C4-2B (cell line): ENCODE measurements at regions not wholly inside any gene's neighbourhood (a gene's known extent, or its start where the extent isn't known, plus 50 kb on each side); places are given as distances from the start of the nearest gene placed in this dataset.

Source experiments
- ZFX ChIP-seq: fragments of 450-650 bp; IDR thresholded peaks from 2 replicates; pipeline ENCODE4 v1.6.1; 2017
- TF ChIP-seq, protein P1 (sequence below): fragments of 450-650 bp; conservative IDR thresholded peaks from 2 replicates; pipeline ENCODE4 v1.5.1; 2017; ENCODE audit warnings: mild to moderate bottlenecking

DNA sequence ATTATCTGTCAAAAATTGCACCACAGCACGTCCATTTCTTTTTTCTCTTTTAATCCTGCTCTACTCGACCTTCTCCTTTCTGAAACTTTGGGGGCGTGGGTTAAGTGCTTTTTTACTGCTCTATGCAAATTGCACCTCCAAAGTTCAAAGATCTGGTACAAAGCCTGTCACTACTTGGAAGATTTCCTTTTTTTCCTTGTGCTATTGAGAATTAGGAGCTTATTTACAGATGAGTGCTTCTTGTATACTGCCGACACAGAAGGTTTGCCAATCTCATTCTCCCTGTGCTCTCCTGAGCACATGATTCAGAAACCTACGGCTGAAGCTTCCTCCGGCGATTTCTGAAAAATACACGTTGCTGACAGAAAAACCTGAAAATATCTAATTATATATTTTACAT, 94.8 kb downstream of the TEX29 start:
- TF ChIP-seq, protein P1, sequence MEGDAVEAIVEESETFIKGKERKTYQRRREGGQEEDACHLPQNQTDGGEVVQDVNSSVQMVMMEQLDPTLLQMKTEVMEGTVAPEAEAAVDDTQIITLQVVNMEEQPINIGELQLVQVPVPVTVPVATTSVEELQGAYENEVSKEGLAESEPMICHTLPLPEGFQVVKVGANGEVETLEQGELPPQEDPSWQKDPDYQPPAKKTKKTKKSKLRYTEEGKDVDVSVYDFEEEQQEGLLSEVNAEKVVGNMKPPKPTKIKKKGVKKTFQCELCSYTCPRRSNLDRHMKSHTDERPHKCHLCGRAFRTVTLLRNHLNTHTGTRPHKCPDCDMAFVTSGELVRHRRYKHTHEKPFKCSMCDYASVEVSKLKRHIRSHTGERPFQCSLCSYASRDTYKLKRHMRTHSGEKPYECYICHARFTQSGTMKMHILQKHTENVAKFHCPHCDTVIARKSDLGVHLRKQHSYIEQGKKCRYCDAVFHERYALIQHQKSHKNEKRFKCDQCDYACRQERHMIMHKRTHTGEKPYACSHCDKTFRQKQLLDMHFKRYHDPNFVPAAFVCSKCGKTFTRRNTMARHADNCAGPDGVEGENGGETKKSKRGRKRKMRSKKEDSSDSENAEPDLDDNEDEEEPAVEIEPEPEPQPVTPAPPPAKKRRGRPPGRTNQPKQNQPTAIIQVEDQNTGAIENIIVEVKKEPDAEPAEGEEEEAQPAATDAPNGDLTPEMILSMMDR, result no peak
- no peak for TF ChIP-seq ZFX
